ENCODE measurements at regions not wholly inside any gene's neighbourhood (a gene's known extent, or its start where the extent isn't known, plus 50 kb on each side); places are given as distances from the start of the nearest gene placed in this dataset.

DNA sequence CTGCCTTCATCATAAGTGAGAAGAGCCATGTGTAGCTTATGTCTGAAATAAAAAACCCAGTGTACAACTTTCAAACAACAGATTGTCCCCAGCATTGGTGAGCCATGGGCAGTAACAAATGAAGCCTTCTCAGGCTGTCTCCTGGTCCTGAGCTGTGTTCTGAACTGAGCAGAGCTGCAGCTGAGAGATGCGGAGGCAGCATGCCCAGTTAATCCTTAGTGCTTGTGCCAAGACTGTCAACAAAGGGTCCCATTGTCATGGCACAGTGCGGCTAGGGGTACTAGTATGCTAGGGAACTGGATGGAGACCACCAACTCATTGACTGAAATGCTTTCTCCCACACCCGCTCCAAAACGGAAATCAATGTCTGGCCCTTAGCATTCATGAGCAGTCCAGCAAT lies 154.3 kb downstream of the RMST start:
- H3K27ac ChIP-seq, result no peak overlapping the region
- no peak for TF ChIP-seq CTCF (conservative IDR thresholded peaks at IDR 0.05)

GRCh38 chr12:97628962-97629361 lies 166.4 kb downstream of the RMST start:
- H3K27ac ChIP-seq, result no peak overlapping the region
- TF ChIP-seq CTCF (conservative IDR thresholded peaks at IDR 0.05), result no peak

- H3K27ac ChIP-seq, result no peak overlapping the region
- TF ChIP-seq CTCF (conservative IDR thresholded peaks at IDR 0.05), result no peak
Observed at GRCh38 chr12:97629382-97629781, 166.8 kb downstream of the RMST start.

DNA sequence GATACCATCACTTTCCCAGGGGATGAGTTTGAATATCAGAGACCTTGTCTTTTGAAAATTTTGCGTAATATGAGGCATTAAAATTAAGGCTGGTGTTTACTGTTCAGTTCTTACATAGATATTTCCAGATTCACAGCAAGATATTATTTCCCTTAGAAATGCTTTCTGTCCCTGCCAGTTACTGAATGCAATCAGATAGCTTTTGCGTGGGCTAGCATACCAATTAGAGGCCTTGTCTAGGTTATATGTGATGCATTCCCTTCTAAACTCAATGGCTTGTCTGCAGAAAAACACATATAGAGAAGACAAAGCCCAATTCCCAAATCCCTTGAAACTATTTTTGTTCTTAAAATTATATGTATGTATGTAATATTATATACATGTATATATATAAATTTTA lies 167.8 kb downstream of the RMST start:
- H3K27ac ChIP-seq, result no peak overlapping the region
- no peak for TF ChIP-seq CTCF (conservative IDR thresholded peaks at IDR 0.05)

GRCh38 chr12:97630875-97631274 lies 168.3 kb downstream of the RMST start:
- no peak for TF ChIP-seq CTCF (conservative IDR thresholded peaks at IDR 0.05)
- H3K27ac ChIP-seq, result no peak overlapping the region

DNA sequence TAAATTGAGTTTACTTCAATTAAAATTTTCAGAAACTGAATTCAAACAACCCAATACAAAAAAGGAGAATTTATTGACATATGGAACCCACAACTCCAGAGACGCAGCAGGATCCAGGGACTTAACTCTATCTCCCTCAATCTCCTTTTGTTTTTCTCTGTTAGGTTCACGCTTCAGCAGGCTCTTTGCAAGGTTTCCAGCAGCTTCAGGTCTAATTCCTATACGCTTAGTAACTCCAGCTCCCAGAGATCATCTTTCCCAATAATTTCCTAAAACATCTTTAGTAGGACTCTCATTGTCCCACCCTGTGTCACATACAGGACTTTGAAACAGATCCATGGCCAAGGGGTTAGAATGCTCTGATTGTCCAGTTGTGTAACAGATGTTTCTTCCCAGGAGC lies 175.2 kb downstream of the RMST start:
- peak overlapping the region; percentile 61 for H3K27ac ChIP-seq
- no peak for TF ChIP-seq CTCF (conservative IDR thresholded peaks at IDR 0.05)

DNA sequence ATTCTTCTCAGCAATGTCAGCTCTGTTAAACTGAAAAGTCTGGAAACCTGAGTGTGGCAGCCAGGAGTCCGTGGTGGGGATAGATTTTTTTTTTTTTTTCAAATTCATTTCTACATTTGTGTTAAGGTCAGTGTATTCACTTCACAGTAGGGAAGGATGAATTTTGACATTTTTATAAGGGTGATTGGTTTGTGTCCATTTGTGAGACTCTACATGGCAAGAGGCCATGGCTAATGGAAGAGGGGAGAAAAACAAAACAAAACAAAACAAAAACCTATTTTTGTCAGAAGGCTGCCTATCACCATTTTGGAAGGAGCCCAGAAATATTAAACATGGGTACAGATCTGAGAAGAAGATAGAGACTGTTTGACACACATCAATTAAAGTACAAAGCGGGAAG lies 176.1 kb downstream of the RMST start:
- TF ChIP-seq CTCF (conservative IDR thresholded peaks at IDR 0.05), result no peak

DNA sequence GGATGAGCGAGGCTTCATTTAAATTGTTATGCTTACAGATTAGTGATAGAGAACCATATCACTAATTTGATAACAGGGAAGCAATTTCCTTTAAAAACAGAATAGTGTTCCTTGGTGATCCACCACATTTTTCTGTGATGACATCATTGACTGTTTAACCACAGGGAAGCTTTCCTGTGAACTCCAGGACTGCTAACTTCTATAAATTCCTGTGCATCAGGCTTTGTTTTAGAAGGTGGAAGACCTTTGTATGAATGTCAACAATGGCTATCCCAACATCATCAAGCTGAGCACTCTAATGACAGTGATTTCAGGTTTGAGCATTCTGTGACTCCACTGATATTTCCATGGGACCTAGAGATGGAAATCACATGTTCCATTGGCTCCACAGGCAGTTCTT lies 177.1 kb downstream of the RMST start:
- H3K27ac ChIP-seq, result peak overlapping the region; percentile 61
- no peak for TF ChIP-seq CTCF (conservative IDR thresholded peaks at IDR 0.05)

More for the DNA sequence above, 176.1 kb downstream of the RMST start:
- peak overlapping the region; percentile 61 for H3K27ac ChIP-seq
